ENCODE measurements at regions not wholly inside any gene's neighbourhood (a gene's known extent, or its start where the extent isn't known, plus 50 kb on each side); places are given as distances from the start of the nearest gene placed in this dataset.
A peak's percentile ranks its signal among the peaks of the same experiment; 100 is the strongest.

DNA sequence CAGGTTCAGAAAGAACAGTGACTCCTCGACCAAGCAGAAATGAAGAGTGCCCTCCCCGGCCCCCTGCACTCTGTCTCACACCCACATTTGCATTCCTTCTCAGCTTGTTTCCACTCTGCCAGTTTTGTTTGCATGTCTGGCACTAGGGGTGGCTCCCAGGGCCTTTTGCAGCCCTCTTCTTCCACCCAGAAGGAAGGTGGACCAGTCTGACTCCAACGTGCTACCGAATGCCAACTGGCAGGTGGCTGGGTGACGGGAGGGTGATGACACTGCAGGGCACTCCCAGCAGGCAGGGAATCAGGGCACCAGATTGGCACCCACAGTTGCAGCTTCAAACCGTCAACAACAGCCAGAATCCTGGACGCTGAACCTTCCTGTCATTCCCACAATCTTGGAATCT, 371.1 kb downstream of the TXNL1 start:
- H3K9me3 ChIP-seq (ENCODE audit: low read depth, low read length) = no peaks in the 10 kb centered on the region

DNA sequence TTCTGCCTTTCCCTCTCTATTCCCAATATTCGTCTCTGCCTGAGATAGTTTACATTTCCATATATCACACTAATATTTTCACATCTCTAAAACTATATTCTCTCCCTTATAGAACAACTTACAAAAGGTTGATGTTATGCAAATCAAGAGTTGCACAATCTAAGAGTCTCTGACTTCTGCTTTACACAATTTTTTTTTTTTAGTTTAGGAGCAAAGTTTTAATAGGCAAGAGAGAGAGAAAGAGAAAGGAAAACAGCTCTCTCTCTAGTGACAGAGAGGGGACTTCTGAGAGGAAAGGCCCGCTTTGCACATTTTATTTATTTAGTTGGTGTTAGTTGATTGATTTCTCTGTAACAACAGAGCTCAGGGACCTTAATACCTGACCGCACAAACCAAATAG, 380.2 kb downstream of the TXNL1 start:
- Histone ChIP-seq H4K20me1 (ENCODE audit: insufficient read depth, low read length) (no peaks in the 10 kb centered on the region), H3K4me2 (ENCODE audit: insufficient read depth, low read length) (no peak overlapping the region), H2AFZ (ENCODE audit: low read length) (no peak overlapping the region), H3K4me1 (ENCODE audit: insufficient read depth, low read length) (peaks cover 6% of the 10 kb centered on the region), H3K79me2 (ENCODE audit: insufficient read depth, low read length) (no peaks in the 10 kb centered on the region), H3K9me3 (ENCODE audit: low read depth, low read length) (no peaks in the 10 kb centered on the region), H3K27ac (ENCODE audit: low read depth, low read length) (no peak overlapping the region), H3K4me3 (ENCODE audit: insufficient read depth, low read length) (no peak overlapping the region), H3K36me3 (ENCODE audit: insufficient read depth, low read length) (no peaks in the 10 kb centered on the region), H3K27me3 (ENCODE audit: insufficient read depth, low read length) (no peaks in the 10 kb centered on the region)
- DNase-seq (ENCODE audit: insufficient read length, low spot score, missing footprints) = no peak
- no peak for TF ChIP-seq CTCF (IDR thresholded peaks at IDR 0.05; ENCODE audit: extremely low read depth, low read depth, low read length)

More for the DNA sequence above, 371.1 kb downstream of the TXNL1 start:
- no peaks in the 10 kb centered on the region for H3K79me2 ChIP-seq (ENCODE audit: insufficient read depth, low read length)
- H3K27ac ChIP-seq (ENCODE audit: low read depth, low read length) = no peak overlapping the region
- no peak for DNase-seq (ENCODE audit: insufficient read length, low spot score, missing footprints)
- no peaks in the 10 kb centered on the region for H3K4me1 ChIP-seq (ENCODE audit: insufficient read depth, low read length)
- no peak for TF ChIP-seq CTCF (IDR thresholded peaks at IDR 0.05; ENCODE audit: extremely low read depth, low read depth, low read length)
- peak overlapping the region; percentile 12 for H3K4me2 ChIP-seq (ENCODE audit: insufficient read depth, low read length)
- H3K27me3 ChIP-seq (ENCODE audit: insufficient read depth, low read length) = no peaks in the 10 kb centered on the region
- no peak overlapping the region for H3K4me3 ChIP-seq (ENCODE audit: insufficient read depth, low read length)
- no peaks in the 10 kb centered on the region for H4K20me1 ChIP-seq (ENCODE audit: insufficient read depth, low read length)
- no peak overlapping the region for H2AFZ ChIP-seq (ENCODE audit: low read length)
- H3K36me3 ChIP-seq (ENCODE audit: insufficient read depth, low read length) = no peaks in the 10 kb centered on the region

- Histone ChIP-seq H3K27me3 (ENCODE audit: insufficient read depth, low read length) (no peaks in the 10 kb centered on the region), H3K4me2 (ENCODE audit: insufficient read depth, low read length) (peak overlapping the region; percentile 32), H4K20me1 (ENCODE audit: insufficient read depth, low read length) (no peaks in the 10 kb centered on the region), H3K4me1 (ENCODE audit: insufficient read depth, low read length) (peaks cover 6% of the 10 kb centered on the region), H2AFZ (ENCODE audit: low read length) (no peak overlapping the region), H3K4me3 (ENCODE audit: insufficient read depth, low read length) (no peak overlapping the region), H3K9me3 (ENCODE audit: low read depth, low read length) (no peaks in the 10 kb centered on the region), H3K79me2 (ENCODE audit: insufficient read depth, low read length) (no peaks in the 10 kb centered on the region), H3K36me3 (ENCODE audit: insufficient read depth, low read length) (no peaks in the 10 kb centered on the region), H3K27ac (ENCODE audit: low read depth, low read length) (no peak overlapping the region)
- peak; percentile 83 for DNase-seq (ENCODE audit: insufficient read length, low spot score, missing footprints)
- TF ChIP-seq CTCF (IDR thresholded peaks at IDR 0.05; ENCODE audit: extremely low read depth, low read depth, low read length) = no peak
These were observed 381.2 kb downstream of the TXNL1 start for GRCh38 chr18:56257205-56257604.

- no peaks in the 10 kb centered on the region for H3K36me3 ChIP-seq (ENCODE audit: insufficient read depth, low read length)
- no peaks in the 10 kb centered on the region for H3K27me3 ChIP-seq (ENCODE audit: insufficient read depth, low read length)
- TF ChIP-seq CTCF (IDR thresholded peaks at IDR 0.05; ENCODE audit: extremely low read depth, low read depth, low read length) = no peak
- peak overlapping the region; percentile 32 for H3K4me2 ChIP-seq (ENCODE audit: insufficient read depth, low read length)
- no peaks in the 10 kb centered on the region for H3K79me2 ChIP-seq (ENCODE audit: insufficient read depth, low read length)
- no peaks in the 10 kb centered on the region for H4K20me1 ChIP-seq (ENCODE audit: insufficient read depth, low read length)
- DNase-seq (ENCODE audit: insufficient read length, low spot score, missing footprints) = no peak
- no peak overlapping the region for H3K27ac ChIP-seq (ENCODE audit: low read depth, low read length)
- no peaks in the 10 kb centered on the region for H3K9me3 ChIP-seq (ENCODE audit: low read depth, low read length)
- no peak overlapping the region for H3K4me3 ChIP-seq (ENCODE audit: insufficient read depth, low read length)
- H2AFZ ChIP-seq (ENCODE audit: low read length) = no peak overlapping the region
- peaks cover 6% of the 10 kb centered on the region for H3K4me1 ChIP-seq (ENCODE audit: insufficient read depth, low read length)
These were observed 381.7 kb downstream of the TXNL1 start for GRCh38 chr18:56256659-56257058.

Measured in osteoblast (primary cell).